Non-pigmented ciliary epithelial cell (primary cell): ENCODE measurements at regions not wholly inside any gene's neighbourhood (a gene's known extent, or its start where the extent isn't known, plus 50 kb on each side); places are given as distances from the start of the nearest gene placed in this dataset.
A peak's percentile ranks its signal among the peaks of the same experiment; 100 is the strongest.
"Not testable (repeated sequence)": the region's sequence is repeated elsewhere in the genome, so short reads cannot be mapped to it uniquely, and the experiment has no call there.

Experiments used
- DNase-seq: peaks from one replicate; pipeline ENCODE4 v3.0.0-alpha.2; 2010; ENCODE audit warnings: low read depth

GRCh38 chr15:58295637-58296215 lies 136.1 kb upstream of the LIPC start:
- no peak for DNase-seq

GRCh38 chr15:58296276-58296675 lies 135.5 kb upstream of the LIPC start:
- no peak for DNase-seq

GRCh38 chr15:58297639-58298038 lies 134.2 kb upstream of the LIPC start:
- DNase-seq: no peak

- peak; percentile 17 for DNase-seq
These were observed 132.6 kb upstream of the LIPC start for GRCh38 chr15:58298879-58299850.

- DNase-seq: no peak
These were observed 129.0 kb upstream of the LIPC start for GRCh38 chr15:58302832-58303231.

GRCh38 chr15:58303236-58303635 lies 128.6 kb upstream of the LIPC start:
- no peak for DNase-seq

GRCh38 chr15:58306591-58307312 lies 125.0 kb upstream of the LIPC start:
- DNase-seq: no peak

GRCh38 chr15:58307313-58307961 lies 124.4 kb upstream of the LIPC start:
- DNase-seq: peak; percentile 26

GRCh38 chr15:58308742-58309355 lies 122.9 kb upstream of the LIPC start:
- DNase-seq: no peak

GRCh38 chr15:58309963-58310928 lies 121.5 kb upstream of the LIPC start:
- DNase-seq: no peak

- no peak for DNase-seq
These were observed 120.2 kb upstream of the LIPC start for GRCh38 chr15:58311556-58311955.

- no peak for DNase-seq
These were observed 119.8 kb upstream of the LIPC start for GRCh38 chr15:58312031-58312430.

GRCh38 chr15:58313304-58313703 lies 118.5 kb upstream of the LIPC start:
- DNase-seq: no peak

GRCh38 chr15:58313810-58314592 lies 117.8 kb upstream of the LIPC start:
- no peak for DNase-seq

- no peak for DNase-seq
These were observed 117.1 kb upstream of the LIPC start for GRCh38 chr15:58314593-58315216.

GRCh38 chr15:58318517-58318916 lies 113.3 kb upstream of the LIPC start:
- no peak for DNase-seq

GRCh38 chr15:58321034-58321433 lies 110.8 kb upstream of the LIPC start:
- no peak for DNase-seq

GRCh38 chr15:58322253-58322652 lies 109.5 kb upstream of the LIPC start:
- DNase-seq: no peak

GRCh38 chr15:58323321-58323720 lies 108.5 kb upstream of the LIPC start:
- DNase-seq: not testable (repeated sequence)
